Mucosa of descending colon (tissue), 3 donors: ENCODE measurements at regions not wholly inside any gene's neighbourhood (a gene's known extent, or its start where the extent isn't known, plus 50 kb on each side); places are given as distances from the start of the nearest gene placed in this dataset.

Experiments used
- ATAC-seq: fragments of 200-7000 bp; cut with Tn5 transposase; one replicate; pipeline ENCODE4 v1.9.1; 2020; ENCODE audit warnings: mild to moderate bottlenecking, moderate library complexity
- DNase-seq, 3 donors: peaks; one replicate each; pipeline ENCODE4 v3.0.0-alpha.2; 2020
- H3K36me3 ChIP-seq: fragments of 200-600 bp; one replicate; pipeline ENCODE4 v1.8.0; 2021; ENCODE audit warnings: low read depth, mild to moderate bottlenecking
- H3K4me1 ChIP-seq: fragments of 200-600 bp; one replicate; pipeline ENCODE4 v1.8.0; 2021; ENCODE audit warnings: low read depth, mild to moderate bottlenecking
- H3K4me3 ChIP-seq: fragments of 200-600 bp; one replicate; pipeline ENCODE4 v1.8.0; 2021; ENCODE audit warnings: mild to moderate bottlenecking
- H3K9me3 ChIP-seq: fragments of 200-600 bp; one replicate; pipeline ENCODE4 v1.8.0; 2021; ENCODE audit warnings: mild to moderate bottlenecking
- intact Hi-C, 2 donors: fragments of 100-400 bp; cut with DNase I in 1 of 2; cut with micrococcal nuclease in 1 of 2; formaldehyde crosslinking; loops; one replicate each; pipeline versions ENCODE4 v1.11.0 to v1.11.1; 2022; cut with DNase I, micrococcal nuclease
- TF ChIP-seq, protein P1 (sequence below): fragments of 200-600 bp; IDR thresholded peaks from one replicate; pipeline ENCODE4 v1.8.0; 2022; ENCODE audit warnings: antibody characterized with exemption, mild to moderate bottlenecking
- donor health status: DM: no; HTN: no; CAD: no; lungs with moderate emphysema.
- donor health status: DM: no; HTN: no; CAD: no.
- donor health status: DM: no; HTN: yes; CAD: no.

DNA sequence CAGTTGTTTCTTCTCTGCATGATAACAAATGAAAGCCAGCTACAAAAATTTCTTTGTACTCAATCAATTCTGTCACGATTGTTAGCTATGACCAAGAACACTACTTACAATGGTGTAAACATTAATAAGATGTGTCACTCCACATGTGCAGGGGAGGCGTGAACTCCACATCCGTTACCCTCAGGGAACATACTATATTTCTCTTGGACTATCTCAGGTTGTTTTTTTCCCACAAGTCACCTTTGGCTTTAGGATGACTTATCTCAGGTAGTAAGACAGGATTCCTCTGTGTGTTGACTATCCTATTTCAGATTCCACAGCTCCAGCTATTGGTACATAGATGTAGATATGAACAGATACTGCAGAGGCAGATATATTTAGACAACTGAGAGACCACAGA lies 423.3 kb upstream of the GRM7 start:
- H3K4me1 ChIP-seq: no peaks in the 10 kb centered on the region
- H3K4me3 ChIP-seq: no peak overlapping the region
- no peak for ATAC-seq
- intact Hi-C loops: no loop called here
- TF ChIP-seq, protein P1, sequence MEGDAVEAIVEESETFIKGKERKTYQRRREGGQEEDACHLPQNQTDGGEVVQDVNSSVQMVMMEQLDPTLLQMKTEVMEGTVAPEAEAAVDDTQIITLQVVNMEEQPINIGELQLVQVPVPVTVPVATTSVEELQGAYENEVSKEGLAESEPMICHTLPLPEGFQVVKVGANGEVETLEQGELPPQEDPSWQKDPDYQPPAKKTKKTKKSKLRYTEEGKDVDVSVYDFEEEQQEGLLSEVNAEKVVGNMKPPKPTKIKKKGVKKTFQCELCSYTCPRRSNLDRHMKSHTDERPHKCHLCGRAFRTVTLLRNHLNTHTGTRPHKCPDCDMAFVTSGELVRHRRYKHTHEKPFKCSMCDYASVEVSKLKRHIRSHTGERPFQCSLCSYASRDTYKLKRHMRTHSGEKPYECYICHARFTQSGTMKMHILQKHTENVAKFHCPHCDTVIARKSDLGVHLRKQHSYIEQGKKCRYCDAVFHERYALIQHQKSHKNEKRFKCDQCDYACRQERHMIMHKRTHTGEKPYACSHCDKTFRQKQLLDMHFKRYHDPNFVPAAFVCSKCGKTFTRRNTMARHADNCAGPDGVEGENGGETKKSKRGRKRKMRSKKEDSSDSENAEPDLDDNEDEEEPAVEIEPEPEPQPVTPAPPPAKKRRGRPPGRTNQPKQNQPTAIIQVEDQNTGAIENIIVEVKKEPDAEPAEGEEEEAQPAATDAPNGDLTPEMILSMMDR: no peak
- no peaks in the 10 kb centered on the region for H3K9me3 ChIP-seq
- H3K36me3 ChIP-seq: no peaks in the 10 kb centered on the region
- no peak for DNase-seq

DNA sequence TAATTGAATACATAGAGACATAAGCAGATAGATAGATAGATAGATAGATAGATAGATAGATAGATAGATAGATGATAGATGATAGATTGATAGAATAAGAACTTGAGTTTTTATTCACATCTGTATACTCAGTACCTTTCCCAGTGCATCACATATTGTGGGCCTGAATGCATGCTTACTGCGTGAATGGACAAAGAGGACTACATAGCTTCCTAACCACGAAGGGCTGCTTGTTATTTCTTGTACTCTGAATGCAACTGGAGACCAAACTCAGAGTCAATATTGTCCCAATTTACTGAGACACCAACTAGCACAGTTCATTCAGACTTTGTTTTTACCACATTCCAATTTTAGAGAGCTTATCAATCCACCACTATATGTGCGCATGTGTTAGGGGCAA lies 422.9 kb upstream of the GRM7 start:
- H3K36me3 ChIP-seq: no peaks in the 10 kb centered on the region
- H3K9me3 ChIP-seq: no peaks in the 10 kb centered on the region
- DNase-seq (no peak), ATAC-seq (no peak)
- H3K4me3 ChIP-seq: no peak overlapping the region
- no peaks in the 10 kb centered on the region for H3K4me1 ChIP-seq
- TF ChIP-seq, protein P1: no peak
- intact Hi-C loops: no loop called here

DNA sequence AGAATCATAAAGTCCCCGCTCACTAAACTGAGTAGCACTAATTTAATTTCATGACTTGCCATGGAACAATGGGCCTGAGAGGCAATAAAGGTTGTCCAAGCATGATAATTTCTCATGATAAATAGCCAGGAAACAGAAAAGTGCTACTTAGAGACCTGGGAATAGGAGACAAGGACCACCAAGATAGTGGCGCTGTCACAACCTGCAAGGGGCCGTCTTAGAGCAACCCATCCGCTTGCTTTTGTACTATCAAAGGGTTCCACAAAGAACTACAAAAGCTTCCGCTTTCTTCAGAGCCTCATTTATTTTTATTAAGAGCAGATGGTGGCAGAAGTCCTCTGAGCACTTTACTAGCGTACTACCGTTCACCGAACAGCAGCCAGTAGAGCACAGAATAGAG lies 421.7 kb upstream of the GRM7 start:
- DNase-seq: no peak
- TF ChIP-seq, protein P1: no peak
- Histone ChIP-seq H3K9me3 (no peaks in the 10 kb centered on the region), H3K36me3 (no peaks in the 10 kb centered on the region), H3K4me3 (no peak overlapping the region), H3K4me1 (no peaks in the 10 kb centered on the region)
- intact Hi-C loops: no loop called here
- ATAC-seq: no peak

DNA sequence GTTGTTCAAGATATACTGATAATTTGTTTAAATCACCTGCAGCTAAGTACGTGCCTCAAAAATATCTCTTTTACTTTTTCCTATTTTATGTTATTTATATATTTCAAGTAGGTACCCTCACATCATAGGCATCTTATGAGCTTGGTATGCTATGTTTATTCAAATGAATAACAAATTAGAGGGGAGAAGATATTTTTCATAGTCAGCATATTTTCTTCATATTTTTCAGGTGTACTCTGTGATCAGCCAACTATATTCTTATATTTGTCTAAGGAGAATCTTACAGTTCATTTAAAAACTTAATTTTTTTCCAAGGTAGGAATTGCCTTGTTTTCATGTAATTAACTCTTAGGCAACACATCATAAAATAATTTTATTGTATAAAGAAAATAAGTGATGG lies 421.1 kb upstream of the GRM7 start:
- no peak for DNase-seq
- no peak overlapping the region for H3K4me3 ChIP-seq
- ATAC-seq: no peak
- no peaks in the 10 kb centered on the region for H3K4me1 ChIP-seq
- intact Hi-C loops: no loop called here
- no peaks in the 10 kb centered on the region for H3K9me3 ChIP-seq
- TF ChIP-seq, protein P1: no peak
- H3K36me3 ChIP-seq: no peaks in the 10 kb centered on the region

DNA sequence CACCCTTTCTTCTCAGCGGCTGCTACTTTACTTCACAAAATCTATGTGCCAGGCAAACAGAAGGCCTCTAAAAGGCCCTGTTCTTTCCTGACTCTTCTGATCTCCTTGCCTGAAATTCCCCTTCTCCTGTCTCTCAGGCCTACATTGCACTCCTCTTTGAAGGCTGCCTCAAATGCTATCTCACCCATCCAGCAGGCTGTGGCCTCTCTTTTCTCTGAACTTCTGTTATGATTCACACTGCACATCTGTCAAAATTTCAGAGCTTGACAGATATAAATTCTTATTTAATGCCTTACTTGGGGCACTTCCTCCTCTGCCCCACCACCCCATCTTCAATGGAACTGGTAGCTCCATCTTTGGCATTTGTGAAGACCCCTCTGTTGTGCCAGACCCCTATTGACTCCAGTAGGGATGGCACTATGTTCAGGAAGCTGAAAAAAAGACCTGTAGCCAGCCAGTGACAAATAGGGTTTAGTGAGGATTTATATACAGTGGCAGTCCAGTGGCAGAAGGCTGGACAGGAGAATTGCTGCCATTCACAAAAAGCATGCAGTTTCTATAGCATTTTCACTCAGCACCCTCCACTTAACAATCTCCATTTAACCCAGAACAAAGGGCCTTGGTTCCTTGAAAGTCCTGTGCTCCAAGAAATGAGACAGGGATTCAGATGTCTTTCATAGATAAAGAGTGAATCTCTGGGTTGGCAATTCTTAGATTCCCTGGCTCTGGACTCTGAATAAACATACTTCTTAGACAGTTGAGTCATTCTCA lies 415.8 kb upstream of the GRM7 start:
- TF ChIP-seq, protein P1: no peak
- Histone ChIP-seq H3K4me3 (no peak overlapping the region), H3K36me3 (no peaks in the 10 kb centered on the region), H3K4me1 (no peaks in the 10 kb centered on the region), H3K9me3 (no peaks in the 10 kb centered on the region)
- intact Hi-C loops: no loop called here
- no peak for ATAC-seq
- DNase-seq: no peak
